ENCODE measurements at regions not wholly inside any gene's neighbourhood (a gene's known extent, or its start where the extent isn't known, plus 50 kb on each side); places are given as distances from the start of the nearest gene placed in this dataset.

DNA sequence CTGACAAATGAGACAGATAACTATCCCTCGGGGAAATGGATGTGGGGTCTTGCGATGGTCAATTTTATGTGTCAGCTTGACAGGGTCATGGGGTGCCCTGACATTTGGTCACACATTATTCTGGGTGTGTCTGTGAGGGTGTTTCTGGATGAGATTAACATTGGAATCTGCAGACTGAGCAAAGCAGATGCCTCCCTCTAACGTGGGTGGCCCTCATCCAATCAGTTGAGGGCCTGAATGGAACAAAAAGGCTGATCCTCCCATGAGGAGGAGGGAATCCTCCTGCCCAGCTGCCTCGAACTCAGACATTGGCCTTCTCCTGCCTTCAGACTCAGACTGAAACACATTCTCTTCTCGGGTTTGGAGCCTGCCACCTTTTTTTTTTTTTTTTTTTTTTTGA is 69.0 kb downstream of the MINAR1 start (continued):
- no peak for TF ChIP-seq TAF7 (optimal IDR thresholded peaks at IDR 0.05; ENCODE audit: borderline replicate concordance, low read depth, low read length)
- TF ChIP-seq, protein P1, sequence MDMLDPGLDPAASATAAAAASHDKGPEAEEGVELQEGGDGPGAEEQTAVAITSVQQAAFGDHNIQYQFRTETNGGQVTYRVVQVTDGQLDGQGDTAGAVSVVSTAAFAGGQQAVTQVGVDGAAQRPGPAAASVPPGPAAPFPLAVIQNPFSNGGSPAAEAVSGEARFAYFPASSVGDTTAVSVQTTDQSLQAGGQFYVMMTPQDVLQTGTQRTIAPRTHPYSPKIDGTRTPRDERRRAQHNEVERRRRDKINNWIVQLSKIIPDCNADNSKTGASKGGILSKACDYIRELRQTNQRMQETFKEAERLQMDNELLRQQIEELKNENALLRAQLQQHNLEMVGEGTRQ (IDR thresholded peaks at IDR 0.05; ENCODE audit: low read length) = no peak
- no peak for TF ChIP-seq POLR2AphosphoS5 (IDR thresholded peaks at IDR 0.05; ENCODE audit: low read depth, low read length)
- TF ChIP-seq CHD2 (IDR thresholded peaks at IDR 0.05; ENCODE audit: low read length) = no peak
- no peak for TF ChIP-seq CHD1 (IDR thresholded peaks at IDR 0.05; ENCODE audit: low read depth, low read length)
- TF ChIP-seq CBX8 (IDR thresholded peaks at IDR 0.05; ENCODE audit: borderline replicate concordance, low read depth, low read length) = no peak

Measured in H1 (cell line).